Gastrocnemius medialis (tissue), 4 donors: ENCODE measurements at regions not wholly inside any gene's neighbourhood (a gene's known extent, or its start where the extent isn't known, plus 50 kb on each side); places are given as distances from the start of the nearest gene placed in this dataset.

Source experiments
- CTCF ChIP-seq, 5 experiments: fragments of 450-650 bp in 3 of 5; fragments of 200-600 bp in 2 of 5; sonication (generic) in 2 of 5; IDR thresholded peaks in 4 of 5; conservative IDR thresholded peaks in 1 of 5; 1 replicate in 4 of 5; 2 replicates in 1 of 5; pipeline ENCODE4 v1.5.1; 2016 to 2019; ENCODE audit warnings: antibody characterized with exemption in 5 of 5, mild to moderate bottlenecking in 3 of 5, moderate library complexity in 3 of 5
- POLR2A ChIP-seq, 2 donors: fragments of 450-650 bp; IDR thresholded peaks; one replicate each; pipeline ENCODE4 v1.6.1; 2017; ENCODE audit warnings: antibody characterized with exemption in 2 of 2, mild to moderate bottlenecking in 2 of 2, moderate library complexity in 2 of 2

GRCh38 chr15:85282504-85283115, 97.8 kb upstream of the AKAP13 start:
- TF ChIP-seq CTCF (IDR thresholded peaks at IDR 0.05 in 4 of 5, conservative IDR thresholded peaks at IDR 0.05 in 1 of 5): no peak
- TF ChIP-seq POLR2A (IDR thresholded peaks at IDR 0.05): no peak
